Activated gamma-delta T cell treated with anti-CD3 and anti-CD28 coated beads, Interleukin-2, amount 50 U/mL, for 16 hours (primary cell): ENCODE measurements at regions not wholly inside any gene's neighbourhood (a gene's known extent, or its start where the extent isn't known, plus 50 kb on each side); places are given as distances from the start of the nearest gene placed in this dataset.
A peak's percentile ranks its signal among the peaks of the same experiment; 100 is the strongest.
"Not testable (repeated sequence)": the region's sequence is repeated elsewhere in the genome, so short reads cannot be mapped to it uniquely, and the experiment has no call there.

Experiments used
- DNase-seq: peaks from one replicate; pipeline ENCODE4 v3.0.0-alpha.2; 2020; ENCODE audit warnings: low read depth

DNA sequence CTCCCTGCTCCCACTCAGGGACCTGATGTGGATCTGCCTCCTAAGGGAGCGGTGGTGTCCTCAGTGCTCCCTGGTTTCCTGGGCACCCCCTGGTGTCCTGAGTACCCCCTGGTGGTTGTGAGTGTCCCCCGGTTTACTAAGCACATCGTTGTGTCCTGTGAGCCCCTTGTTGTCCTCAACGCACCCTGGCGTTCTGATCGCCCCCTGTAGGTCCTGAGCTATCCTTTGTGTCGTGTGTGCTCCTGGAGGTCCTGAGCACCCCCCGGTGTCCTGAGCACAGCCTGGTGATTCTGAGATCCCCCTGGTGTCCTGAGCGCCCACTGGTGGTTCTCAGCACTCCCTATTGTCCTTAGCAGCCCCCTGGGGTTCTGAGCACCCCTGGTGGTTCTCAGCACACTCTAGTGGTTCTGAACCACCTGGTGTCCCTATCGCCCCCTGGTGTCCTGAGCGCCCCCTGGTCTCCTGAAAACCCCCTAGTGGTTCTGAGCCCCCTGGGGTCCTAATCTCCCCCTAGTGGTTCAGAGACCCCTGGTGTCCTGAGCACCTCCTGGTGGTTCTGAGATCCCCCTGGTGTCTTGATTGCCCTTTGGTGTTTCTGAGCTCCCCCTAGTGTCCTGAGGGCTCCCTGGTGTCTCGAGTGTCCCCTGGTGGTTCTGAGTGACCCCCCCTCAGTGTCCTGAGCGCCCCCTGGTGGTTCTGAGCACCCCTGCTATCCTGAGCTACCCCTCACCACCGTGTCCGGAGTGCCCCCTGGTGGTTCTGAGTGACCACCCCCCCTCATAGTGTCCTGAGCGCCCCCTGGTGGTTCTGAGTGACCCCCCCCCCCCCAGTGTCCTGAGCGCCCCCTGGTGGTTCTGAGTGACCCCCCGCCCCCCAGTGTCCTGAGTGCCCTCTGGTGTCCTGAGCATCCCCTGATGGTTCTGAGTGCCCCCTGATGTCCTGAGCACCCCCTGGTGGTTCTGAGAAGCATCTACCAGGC lies 615.1 kb downstream of the TMEM121 start:
- no peak for DNase-seq

GRCh38 chr14:106145731-106146130 lies 619.3 kb downstream of the TMEM121 start:
- peak; percentile 13 for DNase-seq

DNA sequence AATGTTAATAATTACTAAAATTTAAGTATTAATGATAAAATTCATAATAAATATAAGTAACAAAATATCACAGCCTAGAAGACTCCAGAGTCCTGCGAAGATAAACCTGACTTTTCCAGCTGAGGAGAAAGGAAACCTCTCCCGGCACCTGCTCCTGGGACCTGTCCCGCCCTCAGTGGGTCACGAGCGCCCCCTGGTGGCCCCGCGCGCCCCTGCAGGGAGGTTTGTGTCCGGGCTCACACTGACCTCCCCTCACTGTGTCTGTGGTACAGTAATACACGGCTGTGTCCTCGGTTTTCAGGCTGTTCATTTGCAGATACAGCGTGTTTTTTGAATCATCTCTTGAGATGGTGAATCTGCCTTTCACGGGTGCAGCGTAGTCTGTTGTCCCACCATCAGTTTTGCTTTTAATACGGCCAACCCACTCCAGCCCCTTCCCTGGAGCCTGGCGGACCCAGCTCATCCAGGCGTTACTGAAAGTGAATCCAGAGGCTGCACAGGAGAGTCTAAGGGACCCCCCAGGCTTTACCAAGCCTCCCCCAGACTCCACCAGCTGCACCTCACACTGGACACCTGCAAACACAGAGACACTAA lies 627.1 kb downstream of the TMEM121 start:
- DNase-seq = peak; percentile 89

DNA sequence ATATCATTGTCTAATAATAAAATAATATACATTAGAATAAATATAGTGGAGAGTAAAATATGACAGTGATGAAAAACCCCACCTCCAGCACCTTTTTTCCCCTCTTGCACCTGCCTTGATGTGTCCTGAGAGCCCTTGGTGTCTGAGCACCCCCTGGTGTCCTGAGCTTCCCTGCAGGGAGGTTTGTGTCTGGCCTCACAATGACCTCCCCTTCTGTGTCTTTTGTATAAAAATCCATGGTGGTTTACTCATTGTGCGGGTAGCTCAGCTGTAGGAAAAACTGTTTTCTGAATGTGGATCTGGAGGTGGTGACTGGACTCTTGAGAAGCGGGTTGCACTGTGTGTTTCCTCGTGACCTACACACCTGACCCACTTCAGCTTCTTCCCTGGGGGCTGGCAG lies 636.9 kb downstream of the TMEM121 start:
- no peak for DNase-seq

- not testable (repeated sequence) for DNase-seq
These were observed 637.4 kb downstream of the TMEM121 start for GRCh38 chr14:106163812-106164211.

DNA sequence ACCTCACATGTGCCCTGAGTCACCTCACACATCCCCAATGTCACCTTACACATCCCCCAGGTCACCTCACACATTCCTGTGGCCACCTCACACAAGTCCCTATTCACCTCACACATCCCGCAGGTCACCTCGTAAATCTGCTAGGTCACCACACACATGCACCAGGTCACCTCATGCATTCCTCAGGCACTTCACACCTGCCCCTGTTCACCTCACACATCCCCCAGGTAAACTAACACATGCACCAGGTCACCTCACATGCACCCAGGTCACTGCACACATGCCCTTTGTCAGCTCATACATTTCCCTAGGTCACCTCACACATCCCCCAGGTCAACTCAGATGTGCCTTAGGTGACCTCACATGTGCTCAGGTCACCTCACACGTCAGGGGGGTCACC lies 639.8 kb downstream of the TMEM121 start:
- DNase-seq = no peak

GRCh38 chr14:106166650-106167204 lies 640.3 kb downstream of the TMEM121 start:
- DNase-seq = no peak

DNA sequence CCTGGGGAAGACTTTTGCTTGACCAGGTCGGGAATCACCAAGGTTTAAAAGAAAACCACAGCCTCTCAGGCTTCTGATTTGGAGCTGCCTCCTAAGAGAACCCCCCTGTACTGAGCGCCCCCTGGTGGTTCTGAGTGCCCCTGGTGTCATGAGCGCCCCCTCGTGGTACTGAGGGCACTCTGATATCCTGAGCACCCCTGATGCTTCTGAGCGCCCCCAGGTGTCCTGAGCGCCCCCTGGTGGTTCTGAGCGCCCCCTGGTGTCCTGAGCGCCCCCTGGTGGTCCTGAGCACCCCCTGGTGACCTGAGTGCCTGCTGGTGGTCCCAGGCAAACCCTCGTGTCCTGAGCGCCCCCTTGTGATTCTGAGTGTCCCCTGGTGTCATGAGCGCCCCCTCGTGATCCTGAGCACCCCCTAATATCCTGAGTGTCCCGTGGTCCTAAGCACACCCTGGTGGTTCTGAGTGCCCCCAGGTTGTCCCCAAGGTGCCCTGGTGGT lies 643.8 kb downstream of the TMEM121 start:
- DNase-seq = peak; percentile 48

- peak; percentile 46 for DNase-seq
These were observed 647.8 kb downstream of the TMEM121 start for GRCh38 chr14:106174206-106174605.

GRCh38 chr14:106177266-106178246 lies 651.2 kb downstream of the TMEM121 start:
- peak; percentile 25 for DNase-seq

DNA sequence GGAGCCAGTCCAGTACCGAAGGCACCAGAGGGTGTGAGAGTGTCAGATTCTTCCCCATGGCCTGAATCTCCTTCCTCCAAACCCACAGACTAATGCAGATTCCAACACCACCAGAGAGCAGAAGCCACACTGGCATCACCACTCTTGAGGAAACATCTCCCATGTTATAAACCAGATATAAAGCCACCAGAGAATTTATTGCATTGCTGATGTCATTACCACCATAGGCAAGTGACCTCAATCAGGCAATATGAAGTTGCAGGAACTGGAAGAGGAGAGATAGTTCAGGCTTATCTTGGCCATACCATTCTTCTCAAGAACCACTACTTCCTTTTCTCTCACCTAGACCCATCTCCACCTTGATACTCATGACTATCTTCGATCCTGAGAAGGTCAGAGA lies 653.4 kb downstream of the TMEM121 start:
- DNase-seq = no peak

DNA sequence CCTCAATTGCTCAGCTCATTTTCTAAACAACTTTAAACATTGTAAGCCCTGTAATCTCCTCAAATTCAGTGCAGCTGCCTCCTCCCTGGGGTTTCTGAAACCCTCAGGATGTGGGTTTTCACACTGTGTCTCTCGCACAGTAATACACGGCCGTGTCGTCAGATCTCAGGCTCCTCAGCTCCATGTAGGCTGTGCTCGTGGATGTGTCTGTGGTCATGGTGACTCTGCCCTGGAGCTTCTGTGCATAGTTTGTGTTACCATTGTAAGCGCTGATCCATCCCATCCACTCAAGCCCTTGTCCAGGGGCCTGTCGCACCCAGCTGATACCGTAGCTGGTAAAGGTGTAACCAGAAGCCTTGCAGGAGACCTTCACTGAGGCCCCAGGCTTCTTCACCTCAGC lies 658.4 kb downstream of the TMEM121 start:
- peak; percentile 59 for DNase-seq

GRCh38 chr14:106185174-106185836 lies 658.9 kb downstream of the TMEM121 start:
- not testable (repeated sequence) for DNase-seq

DNA sequence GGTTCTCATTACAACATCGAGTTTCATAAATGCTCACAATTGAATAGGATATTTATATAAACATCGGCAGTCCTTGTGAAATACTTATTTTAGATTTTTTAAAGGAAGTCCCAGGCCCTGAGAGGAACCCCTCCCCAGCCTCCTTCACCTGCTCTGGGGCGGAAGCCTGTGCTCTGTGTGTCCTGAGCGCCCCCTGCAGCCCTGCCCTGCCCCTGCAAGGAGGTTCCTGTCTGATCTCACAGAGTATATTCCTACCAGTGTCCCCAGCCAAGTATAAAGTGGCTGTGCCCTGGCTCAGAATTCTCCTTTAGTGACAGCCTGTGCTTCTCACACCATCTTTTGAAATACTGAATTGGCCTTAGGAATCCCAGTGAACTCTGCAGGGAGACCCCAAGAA lies 659.5 kb downstream of the TMEM121 start:
- peak; percentile 41 for DNase-seq

- DNase-seq = no peak
These were observed 660.8 kb downstream of the TMEM121 start for GRCh38 chr14:106187216-106187615.

DNA sequence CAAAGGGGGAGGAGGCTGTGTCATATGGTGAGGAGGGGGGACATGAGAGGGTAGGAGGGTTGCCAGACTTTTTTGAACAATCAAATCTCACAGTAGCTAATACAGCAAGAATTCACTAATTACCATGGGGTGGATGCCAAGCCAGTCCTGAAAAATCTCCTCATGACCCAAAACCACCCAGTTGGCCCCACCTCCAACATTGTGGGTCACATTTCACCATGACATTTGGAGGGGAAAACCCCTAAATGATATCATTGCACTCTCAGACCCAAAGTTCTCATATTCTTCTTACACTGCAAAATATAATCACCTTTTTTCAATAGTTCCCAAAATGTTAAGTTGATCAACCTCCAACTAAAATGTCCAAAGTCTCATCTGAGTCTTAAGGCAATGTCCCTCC lies 666.3 kb downstream of the TMEM121 start:
- not testable (repeated sequence) for DNase-seq

DNA sequence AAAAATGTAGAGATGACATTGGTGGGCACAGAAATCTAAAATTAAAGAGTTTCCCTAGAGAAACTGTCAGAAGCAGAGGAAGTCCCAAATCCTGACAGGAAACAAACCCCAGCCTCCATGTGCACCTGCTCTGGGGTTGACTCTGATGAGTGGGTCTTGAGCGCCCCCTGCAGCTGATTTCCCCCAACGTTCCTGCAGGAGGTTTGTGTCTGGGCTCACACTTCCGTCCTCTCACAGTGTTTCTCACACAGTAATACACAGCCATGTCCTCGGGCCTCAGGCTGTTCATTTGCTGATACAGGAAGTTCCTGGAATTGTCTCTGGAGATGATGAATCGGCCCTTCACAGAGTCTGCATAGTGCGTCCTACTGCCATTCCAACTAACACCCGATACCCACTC lies 670.1 kb downstream of the TMEM121 start:
- peak; percentile 61 for DNase-seq

GRCh38 chr14:106197264-106197663 lies 670.9 kb downstream of the TMEM121 start:
- not testable (repeated sequence) for DNase-seq

DNA sequence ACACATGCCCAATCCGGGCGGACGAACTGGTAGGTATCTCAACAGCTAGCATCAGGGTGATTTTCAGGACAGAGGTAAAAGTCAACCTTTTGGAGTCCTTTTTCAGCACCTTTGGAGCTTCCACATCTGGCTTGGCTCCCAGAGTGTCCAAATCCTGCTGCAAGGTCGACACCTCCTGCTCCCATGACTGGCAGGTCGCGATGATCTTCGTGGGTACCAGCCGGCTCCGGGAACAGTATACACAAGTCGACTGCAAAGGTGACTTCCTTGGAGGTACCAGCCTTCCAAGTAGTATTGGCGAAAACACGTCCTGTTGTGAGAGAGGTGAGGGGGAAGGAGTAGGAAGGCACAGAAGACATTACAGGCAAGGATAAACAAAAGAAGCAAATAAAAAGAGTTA lies 672.7 kb downstream of the TMEM121 start:
- no peak for DNase-seq

DNA sequence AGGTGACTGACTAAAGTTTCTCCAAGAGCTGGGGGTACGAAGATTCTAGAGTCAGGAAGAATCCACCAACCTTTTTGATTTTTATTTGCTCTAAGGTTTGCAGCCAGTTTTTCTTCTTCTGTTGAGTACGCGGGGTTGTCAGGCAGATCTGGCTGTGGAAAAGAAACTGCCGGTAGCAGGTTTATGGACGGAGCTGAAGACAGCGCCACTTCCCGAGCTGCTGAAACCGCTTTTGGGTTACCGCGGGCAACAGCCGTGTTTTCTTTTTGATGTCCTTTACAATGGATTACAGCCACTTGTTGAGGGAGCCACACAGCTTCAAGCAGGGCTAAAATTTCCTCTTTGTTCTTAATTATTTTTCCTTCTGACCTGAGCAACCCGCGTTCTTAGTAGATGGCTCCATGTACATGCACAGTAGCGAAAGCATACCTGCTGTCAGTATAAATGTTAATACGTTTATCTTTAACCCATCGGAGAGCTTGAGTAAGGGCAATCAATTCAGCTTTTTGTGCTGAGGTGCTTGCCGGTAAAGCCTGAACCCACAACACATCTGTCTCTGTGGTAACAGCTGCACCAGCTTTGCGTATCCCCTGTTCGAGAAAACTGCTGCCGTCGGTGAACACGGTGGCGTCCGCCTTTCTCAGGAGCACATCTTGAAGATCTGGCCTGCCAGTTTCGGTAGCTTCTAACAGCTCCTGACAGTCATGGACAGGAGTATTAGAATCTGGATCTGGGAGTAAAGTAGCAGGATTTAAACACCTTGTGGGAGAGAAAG lies 674.3 kb downstream of the TMEM121 start:
- no peak for DNase-seq
